ENCODE measurements at regions not wholly inside any gene's neighbourhood (a gene's known extent, or its start where the extent isn't known, plus 50 kb on each side); places are given as distances from the start of the nearest gene placed in this dataset.

DNA sequence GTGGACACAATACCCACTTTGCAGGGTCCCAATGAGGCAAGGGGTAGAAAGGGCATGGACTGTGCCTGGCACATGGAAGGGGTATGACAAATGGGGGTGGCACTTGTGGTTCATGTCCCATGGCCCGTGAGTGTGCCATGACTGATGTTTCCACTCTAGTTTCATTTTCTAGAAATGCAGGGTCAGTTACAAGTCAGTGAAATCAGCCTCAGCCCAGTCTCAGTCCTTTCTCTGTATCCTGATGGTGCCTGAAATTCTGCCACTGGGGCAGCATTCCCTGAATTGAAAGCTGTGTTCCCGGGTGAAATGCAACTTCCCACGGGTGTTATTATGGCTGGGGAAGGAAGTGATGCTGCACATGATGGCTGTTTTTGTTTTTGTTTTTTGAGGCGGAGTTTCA is 110.8 kb upstream of the ZBTB40 start:
- Histone ChIP-seq H4K20me1 (ENCODE audit: insufficient read depth, low read length) (peaks cover 13% of the 10 kb centered on the region; the same call in 1 of the 2 replicates), H3K4me1 (ENCODE audit: insufficient read depth, low read length) (no peaks in the 10 kb centered on the region), H3K9ac (ENCODE audit: low read depth, low read length) (no peak overlapping the region), H3K79me2 (ENCODE audit: insufficient read depth, low read length) (no peaks in the 10 kb centered on the region), H3K27ac (ENCODE audit: low read length) (no peak overlapping the region), H3K36me3 (ENCODE audit: insufficient read depth, low read length) (no peaks in the 10 kb centered on the region), H3K9me3 (ENCODE audit: insufficient read depth, low read length, severe bottlenecking) (no peaks in the 10 kb centered on the region), H3K27me3 (ENCODE audit: insufficient read depth, low read length, poor library complexity) (peaks cover 3% of the 10 kb centered on the region), H3K4me3 (ENCODE audit: low read depth in 1 of 2, low read length in 2 of 2) (no peak overlapping the region), H2AFZ (ENCODE audit: low read depth, low read length) (no peak overlapping the region), H3K4me2 (ENCODE audit: insufficient read depth, low read length) (no peak overlapping the region)
- no peak for TF ChIP-seq CTCF (IDR thresholded peaks at IDR 0.05; ENCODE audit: borderline replicate concordance, extremely low read depth, low read length, poor library complexity, severe bottlenecking)
- no peak for TF ChIP-seq EZH2 (IDR thresholded peaks at IDR 0.05; ENCODE audit: borderline replicate concordance, low read depth, low read length, severe bottlenecking)
- no peak for DNase-seq
- no peak for ATAC-seq (ENCODE audit: insufficient read depth, low read depth)

- ATAC-seq (ENCODE audit: insufficient read depth, low read depth) (no peak), DNase-seq (no peak)
- Histone ChIP-seq H3K4me3 (ENCODE audit: low read depth in 1 of 2, low read length in 2 of 2) (no peak overlapping the region), H3K9me3 (ENCODE audit: insufficient read depth, low read length, severe bottlenecking) (no peaks in the 10 kb centered on the region), H3K79me2 (ENCODE audit: insufficient read depth, low read length) (no peaks in the 10 kb centered on the region), H3K27me3 (ENCODE audit: insufficient read depth, low read length, poor library complexity) (peaks cover 3% of the 10 kb centered on the region), H2AFZ (ENCODE audit: low read depth, low read length) (no peak overlapping the region), H3K27ac (ENCODE audit: low read length) (no peak overlapping the region), H3K4me2 (ENCODE audit: insufficient read depth, low read length) (no peak overlapping the region), H3K9ac (ENCODE audit: low read depth, low read length) (no peak overlapping the region), H3K4me1 (ENCODE audit: insufficient read depth, low read length) (no peaks in the 10 kb centered on the region), H3K36me3 (ENCODE audit: insufficient read depth, low read length) (no peaks in the 10 kb centered on the region), H4K20me1 (ENCODE audit: insufficient read depth, low read length) (peaks cover 13% of the 10 kb centered on the region; the same call in 1 of the 2 replicates)
- TF ChIP-seq EZH2 (IDR thresholded peaks at IDR 0.05; ENCODE audit: borderline replicate concordance, low read depth, low read length, severe bottlenecking) = no peak
- no peak for TF ChIP-seq CTCF (IDR thresholded peaks at IDR 0.05; ENCODE audit: borderline replicate concordance, extremely low read depth, low read length, poor library complexity, severe bottlenecking)
Measured at GRCh38 chr1:22341791-22342605, 109.7 kb upstream of the ZBTB40 start.

DNA sequence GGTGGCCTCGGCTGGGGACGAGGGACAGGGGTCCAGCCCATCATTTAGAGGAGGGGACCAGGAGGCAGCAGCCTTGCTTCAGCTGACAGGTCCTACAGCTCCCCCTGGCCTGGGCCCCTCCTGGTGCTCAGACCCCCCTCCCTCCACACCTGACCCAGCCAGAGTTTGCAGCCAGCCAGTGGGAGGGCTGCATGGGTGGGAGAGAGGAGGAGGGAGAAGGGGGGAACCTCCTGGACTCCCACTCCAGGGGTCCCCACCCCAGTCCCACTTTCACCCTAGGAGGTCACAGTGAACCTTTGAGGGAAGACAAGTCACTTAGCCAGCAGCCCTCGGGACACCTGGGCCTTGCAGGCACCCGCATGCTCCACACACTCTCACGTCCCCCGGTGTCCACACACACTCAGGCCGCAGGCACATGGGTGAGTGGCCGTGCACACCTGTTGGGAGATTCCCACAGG is 108.9 kb upstream of the ZBTB40 start:
- Histone ChIP-seq H3K9ac (ENCODE audit: low read depth, low read length) (no peak overlapping the region), H3K4me2 (ENCODE audit: insufficient read depth, low read length) (no peak overlapping the region), H3K36me3 (ENCODE audit: insufficient read depth, low read length) (no peaks in the 10 kb centered on the region), H3K79me2 (ENCODE audit: insufficient read depth, low read length) (no peaks in the 10 kb centered on the region), H2AFZ (ENCODE audit: low read depth, low read length) (no peak overlapping the region), H3K4me1 (ENCODE audit: insufficient read depth, low read length) (no peaks in the 10 kb centered on the region), H3K27ac (ENCODE audit: low read length) (no peak overlapping the region), H3K4me3 (ENCODE audit: low read depth in 1 of 2, low read length in 2 of 2) (no peak overlapping the region), H3K27me3 (ENCODE audit: insufficient read depth, low read length, poor library complexity) (peaks cover 4% of the 10 kb centered on the region), H4K20me1 (ENCODE audit: insufficient read depth, low read length) (peaks cover 13% of the 10 kb centered on the region; the same call in 1 of the 2 replicates), H3K9me3 (ENCODE audit: insufficient read depth, low read length, severe bottlenecking) (no peaks in the 10 kb centered on the region)
- no peak for TF ChIP-seq EZH2 (IDR thresholded peaks at IDR 0.05; ENCODE audit: borderline replicate concordance, low read depth, low read length, severe bottlenecking)
- TF ChIP-seq CTCF (IDR thresholded peaks at IDR 0.05; ENCODE audit: borderline replicate concordance, extremely low read depth, low read length, poor library complexity, severe bottlenecking) = no peak
- DNase-seq = no peak
- no peak for ATAC-seq (ENCODE audit: insufficient read depth, low read depth)
